PC-3 (cell line): ENCODE measurements at regions not wholly inside any gene's neighbourhood (a gene's known extent, or its start where the extent isn't known, plus 50 kb on each side); places are given as distances from the start of the nearest gene placed in this dataset.

Source experiments
- ATAC-seq: fragments of 200-7000 bp; cut with Tn5 transposase; 2 replicates; pipeline ENCODE4 v1.9.1; 2020; ENCODE audit warnings: mild to moderate bottlenecking, moderate library complexity
- BruUV-seq: library from RNA; stranded (reverse); fragments of 400-500 nt; replicated peaks from 2 replicates; lab custom pipeline; 2021; lab: Mats Ljungman, UMichigan
- CTCF ChIA-PET: fragments of 300-600 bp; sonication (Branson Sonifier 250); formaldehyde crosslinking; loops from one replicate; lab custom pipeline; 2022; ENCODE audit warnings: antibody characterized with exemption; lab: Charles Lee
- POLR2A ChIA-PET: fragments of 300-600 bp; sonication (Branson Sonifier 250); formaldehyde crosslinking; loops from one replicate; lab custom pipeline; 2022; ENCODE audit warnings: antibody characterized with exemption; ENCODE audit not compliant: unreplicated experiment; lab: Charles Lee
- DNase-seq: peaks from one replicate; pipeline ENCODE4 v3.0.0-alpha.2; 2015
- H2AFZ ChIP-seq: fragments of 300-600 bp; sonication (generic); 2 replicates; pipeline ENCODE4 v1.6.0; 2016; ENCODE audit warnings: antibody characterized with exemption, low read length
- H3F3A ChIP-seq: fragments of 300-600 bp; sonication (generic); one replicate; pipeline ENCODE4 v1.6.0; 2017; ENCODE audit warnings: antibody characterized with exemption, low read length, control low read depth, mild to moderate bottlenecking; ENCODE audit not compliant: unreplicated experiment
- H3K27ac ChIP-seq: fragments of 300-600 bp; sonication (generic); 2 replicates; pipeline ENCODE4 v1.5.1; 2016; ENCODE audit warnings: mild to moderate bottlenecking, low read length
- H3K27me3 ChIP-seq: fragments of 300-600 bp; sonication (generic); 2 replicates; pipeline ENCODE4 v1.6.1; 2016; ENCODE audit warnings: low read length, mixed read lengths
- H3K36me3 ChIP-seq: fragments of 300-600 bp; sonication (generic); 2 replicates; pipeline ENCODE4 v1.6.1; 2016; ENCODE audit warnings: low read depth, mixed run types, low read length, mixed read lengths
- H3K4me1 ChIP-seq: fragments of 300-600 bp; sonication (generic); 2 replicates; pipeline ENCODE4 v1.5.1; 2016; ENCODE audit warnings: low read length; ENCODE audit not compliant: insufficient read depth
- H3K4me2 ChIP-seq: fragments of 300-600 bp; sonication (generic); 2 replicates; pipeline ENCODE4 v1.6.0; 2016; ENCODE audit warnings: low read length
- H3K4me3 ChIP-seq: fragments of 300-600 bp; sonication (generic); 2 replicates; pipeline ENCODE4 v1.5.1; 2016; ENCODE audit warnings: mild to moderate bottlenecking, low read length, mixed read lengths
- H3K79me2 ChIP-seq: fragments of 300-600 bp; sonication (generic); 2 replicates; pipeline ENCODE4 v1.6.1; 2017; ENCODE audit warnings: low read length, mixed read lengths
- H3K9ac ChIP-seq: fragments of 300-600 bp; sonication (generic); 2 replicates; pipeline ENCODE4 v1.6.0; 2016; ENCODE audit warnings: mild to moderate bottlenecking, low read length
- H3K9me2 ChIP-seq: fragments of 300-600 bp; sonication (generic); replicated peaks from 2 replicates; pipeline ENCODE4 v1.6.1; 2016; ENCODE audit warnings: mixed run types, low read length, mixed read lengths
- H3K9me3 ChIP-seq: fragments of 300-600 bp; sonication (generic); 2 replicates; pipeline ENCODE4 v1.6.1; 2016; ENCODE audit warnings: low read length, mixed read lengths
- H4K20me1 ChIP-seq: fragments of 300-600 bp; sonication (generic); 2 replicates; pipeline ENCODE4 v1.6.1; 2016; ENCODE audit warnings: low read length, mixed read lengths
- EZH2 ChIP-seq: fragments of 300-600 bp; sonication (generic); IDR thresholded peaks from one replicate; pipeline ENCODE4 v1.6.1; 2017; ENCODE audit warnings: antibody characterized with exemption, mild to moderate bottlenecking, low read length; ENCODE audit not compliant: unreplicated experiment
- EZH2phosphoT487 ChIP-seq: fragments of 300-600 bp; sonication (generic); IDR thresholded peaks from 2 replicates; pipeline ENCODE4 v1.6.1; 2018; ENCODE audit warnings: mild to moderate bottlenecking, antibody characterized with exemption, low read length, borderline replicate concordance
- intact Hi-C: fragments of 100-400 bp; cut with micrococcal nuclease; formaldehyde crosslinking; loops from 2 replicates; pipeline ENCODE4 v1.9.0; 2023
- TF ChIP-seq, protein P1 (sequence below): fragments of 300-600 bp; sonication (generic); conservative IDR thresholded peaks from 2 replicates; pipeline ENCODE4 v1.5.1; 2017; ENCODE audit warnings: antibody characterized with exemption, low read depth, mild to moderate bottlenecking, low read length

DNA sequence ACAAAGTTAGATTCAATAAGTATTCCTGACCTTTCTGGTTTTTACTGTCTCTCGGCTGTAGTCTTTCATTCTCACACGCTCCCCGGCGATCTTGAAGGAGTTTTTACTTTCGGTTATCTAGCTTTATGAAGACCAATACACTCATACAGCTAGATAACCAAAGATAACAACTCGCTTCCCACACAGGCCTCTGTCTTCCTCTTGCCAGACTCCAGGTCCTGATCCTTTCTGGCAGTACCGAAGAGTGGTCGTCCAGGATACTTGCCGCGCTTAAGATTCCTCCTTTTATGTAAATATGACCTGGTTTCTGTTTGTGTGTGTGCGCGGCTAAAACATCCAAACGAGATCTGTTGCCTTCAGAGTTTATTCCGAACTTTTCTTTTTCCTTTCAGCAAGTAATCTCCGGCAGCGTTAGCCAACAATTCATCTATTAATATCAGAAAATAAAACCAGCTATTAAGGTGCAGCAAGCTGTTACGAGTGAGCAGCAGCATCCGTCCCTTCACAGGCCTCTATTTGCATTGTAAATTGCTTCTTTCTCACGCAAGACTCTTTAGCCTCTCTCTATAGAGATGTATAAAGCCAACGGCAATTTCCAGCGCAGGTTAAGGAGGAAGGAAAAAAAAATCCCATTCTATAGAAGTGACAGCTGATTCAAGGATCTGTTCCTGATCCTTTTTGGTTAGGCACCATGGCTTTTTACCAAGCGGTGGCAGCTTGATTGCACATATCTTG lies 216.1 kb downstream of the MEF2C start:
- peak overlapping the region; percentile 74 for H3K4me3 ChIP-seq
- BruUV-seq = TSS peak; percentile 81
- no peaks in the 10 kb centered on the region for H3K79me2 ChIP-seq
- ATAC-seq = peak; percentile 74
- H3K27me3 ChIP-seq = no peaks in the 10 kb centered on the region
- no peaks in the 10 kb centered on the region for H3F3A ChIP-seq
- peak overlapping the region; percentile 91 for H2AFZ ChIP-seq
- CTCF ChIA-PET = interaction anchor here (0.5 to 0.7 kb wide), 3 partner anchors 24 to 886 kb away, joined by 4 to 10 read pairs (median 4); no protein-coding TSS in a partner anchor
- TF ChIP-seq, protein P1, sequence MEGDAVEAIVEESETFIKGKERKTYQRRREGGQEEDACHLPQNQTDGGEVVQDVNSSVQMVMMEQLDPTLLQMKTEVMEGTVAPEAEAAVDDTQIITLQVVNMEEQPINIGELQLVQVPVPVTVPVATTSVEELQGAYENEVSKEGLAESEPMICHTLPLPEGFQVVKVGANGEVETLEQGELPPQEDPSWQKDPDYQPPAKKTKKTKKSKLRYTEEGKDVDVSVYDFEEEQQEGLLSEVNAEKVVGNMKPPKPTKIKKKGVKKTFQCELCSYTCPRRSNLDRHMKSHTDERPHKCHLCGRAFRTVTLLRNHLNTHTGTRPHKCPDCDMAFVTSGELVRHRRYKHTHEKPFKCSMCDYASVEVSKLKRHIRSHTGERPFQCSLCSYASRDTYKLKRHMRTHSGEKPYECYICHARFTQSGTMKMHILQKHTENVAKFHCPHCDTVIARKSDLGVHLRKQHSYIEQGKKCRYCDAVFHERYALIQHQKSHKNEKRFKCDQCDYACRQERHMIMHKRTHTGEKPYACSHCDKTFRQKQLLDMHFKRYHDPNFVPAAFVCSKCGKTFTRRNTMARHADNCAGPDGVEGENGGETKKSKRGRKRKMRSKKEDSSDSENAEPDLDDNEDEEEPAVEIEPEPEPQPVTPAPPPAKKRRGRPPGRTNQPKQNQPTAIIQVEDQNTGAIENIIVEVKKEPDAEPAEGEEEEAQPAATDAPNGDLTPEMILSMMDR = no peak
- no peak for TF ChIP-seq EZH2phosphoT487
- TF ChIP-seq EZH2 = no peak
- 0 out of 2 replicates have a peak, but pooled peaks cover under 1% of the 10 kb centered on the region for H3K4me1 ChIP-seq
- peak overlapping the region; percentile 43 for H3K9ac ChIP-seq
- intact Hi-C loops = loop anchor here (5.0 kb wide), 1 partner anchor 380 kb away; no protein-coding TSS in a partner anchor
- H3K36me3 ChIP-seq = no peaks in the 10 kb centered on the region
- H3K4me2 ChIP-seq = peak overlapping the region; percentile 79
- H4K20me1 ChIP-seq = no peaks in the 10 kb centered on the region
- POLR2A ChIA-PET = interaction anchor here (0.5 to 0.6 kb wide), 2 partner anchors 63 to 274 kb away, joined by 3 to 5 read pairs; no protein-coding TSS in a partner anchor
- H3K9me3 ChIP-seq = no peaks in the 10 kb centered on the region
- no peaks in the 10 kb centered on the region for H3K9me2 ChIP-seq
- DNase-seq = peak; percentile 11
- H3K27ac ChIP-seq = no peak overlapping the region

DNA sequence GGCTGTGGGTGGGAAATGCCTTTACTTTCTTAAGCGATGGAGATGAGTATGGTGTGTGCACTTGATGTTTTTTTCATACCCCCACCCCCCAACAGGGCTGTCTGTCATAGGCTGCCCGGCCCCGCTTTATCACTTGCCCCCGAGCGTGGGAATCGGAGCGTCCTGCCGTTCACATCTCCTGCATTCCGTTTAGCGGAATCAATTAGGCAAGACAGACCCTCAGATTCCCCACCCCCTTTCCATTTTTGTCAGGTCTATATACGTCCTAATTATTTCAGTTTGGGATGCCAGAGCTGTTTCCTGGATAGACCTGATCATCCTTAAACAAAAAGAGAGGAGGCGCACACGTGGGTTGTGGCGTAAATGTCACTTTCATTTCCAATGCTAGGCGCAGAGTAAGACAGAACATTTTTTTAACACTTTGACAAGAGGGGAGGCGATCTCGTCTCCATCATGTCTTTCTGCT lies 217.2 kb downstream of the MEF2C start:
- Histone ChIP-seq H3K4me1 (peaks cover 8% of the 10 kb centered on the region; the same call in 1 of the 2 replicates), H3K36me3 (no peaks in the 10 kb centered on the region), H3K4me3 (peak overlapping the region; percentile 74; the same call in 1 of the 2 replicates), H3K9me3 (no peaks in the 10 kb centered on the region), H3K4me2 (peak overlapping the region; percentile 79; the same call in 1 of the 2 replicates), H3K9ac (no peak overlapping the region), H2AFZ (no peak overlapping the region), H3F3A (no peaks in the 10 kb centered on the region), H4K20me1 (no peaks in the 10 kb centered on the region), H3K79me2 (no peaks in the 10 kb centered on the region), H3K27me3 (no peaks in the 10 kb centered on the region), H3K9me2 (no peaks in the 10 kb centered on the region), H3K27ac (no peak overlapping the region)
- POLR2A ChIA-PET = no interaction called here
- DNase-seq = no peak
- BruUV-seq = no TSS peak
- CTCF ChIA-PET = interaction anchor here (0.7 kb wide), 1 partner anchor 1980 kb away, joined by 3 read pairs; no protein-coding TSS in a partner anchor
- intact Hi-C loops = loop anchor here (5.0 kb wide), 1 partner anchor 378 kb away; no protein-coding TSS in a partner anchor
- no peak for TF ChIP-seq EZH2phosphoT487
- TF ChIP-seq, protein P1 = no peak
- no peak for TF ChIP-seq EZH2
- ATAC-seq = no peak
